Spleen (tissue), 7 donors: ENCODE measurements at regions not wholly inside any gene's neighbourhood (a gene's known extent, or its start where the extent isn't known, plus 50 kb on each side); places are given as distances from the start of the nearest gene placed in this dataset.

Source experiments
- POLR2A ChIP-seq, 3 donors: fragments of 450-650 bp; IDR thresholded peaks; one replicate each; pipeline ENCODE4 v1.5.1; 2017; ENCODE audit warnings: antibody characterized with exemption in 3 of 3, mild to moderate bottlenecking in 1 of 3
- POLR2AphosphoS5 ChIP-seq, 3 donors: sonication (generic); formaldehyde crosslinking; IDR thresholded peaks; one replicate each; pipeline ENCODE4 v1.5.1; 2017; ENCODE audit warnings: antibody characterized with exemption in 3 of 3
- TF ChIP-seq, protein P1 (sequence below), 11 experiments: fragments of 200-600 bp in 7 of 11; fragments of 450-650 bp in 4 of 11; sonication (generic) in 4 of 11; IDR thresholded peaks in 8 of 11; conservative IDR thresholded peaks in 3 of 11; 1 replicate in 7 of 11; 2 replicates in 4 of 11; pipeline versions ENCODE4 v1.4.0 to v1.8.0; 2016 to 2021; ENCODE audit warnings: antibody characterized with exemption in 11 of 11, inconsistent platforms in 4 of 11, mild to moderate bottlenecking in 1 of 11
- donor health status: DM: no; HTN: no; CAD: no; lungs with moderate emphysema.
- donor health status: DM: no; HTN: no; CAD: no.
- donor health status: DM: no; HTN: no; CAD: no.

DNA sequence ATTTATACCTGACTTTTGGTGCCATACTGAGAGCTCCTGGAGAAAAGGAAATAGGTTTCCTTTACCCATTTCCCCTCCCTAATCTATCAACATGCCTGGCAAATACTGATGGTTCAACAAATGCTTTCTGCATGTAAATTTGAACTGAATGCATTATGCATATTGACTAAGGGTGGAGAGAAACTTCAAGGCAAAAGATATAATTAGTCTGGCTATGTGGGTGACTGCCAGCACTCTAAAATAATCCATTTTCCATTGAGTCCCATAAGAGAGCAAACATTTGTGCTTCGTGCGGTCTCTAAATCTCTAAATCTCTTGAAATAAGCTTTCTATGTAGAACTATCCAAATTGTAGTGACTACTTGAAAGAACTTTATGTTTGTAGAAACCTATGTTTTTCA is 451.3 kb upstream of the LMCD1 start:
- TF ChIP-seq, protein P1, sequence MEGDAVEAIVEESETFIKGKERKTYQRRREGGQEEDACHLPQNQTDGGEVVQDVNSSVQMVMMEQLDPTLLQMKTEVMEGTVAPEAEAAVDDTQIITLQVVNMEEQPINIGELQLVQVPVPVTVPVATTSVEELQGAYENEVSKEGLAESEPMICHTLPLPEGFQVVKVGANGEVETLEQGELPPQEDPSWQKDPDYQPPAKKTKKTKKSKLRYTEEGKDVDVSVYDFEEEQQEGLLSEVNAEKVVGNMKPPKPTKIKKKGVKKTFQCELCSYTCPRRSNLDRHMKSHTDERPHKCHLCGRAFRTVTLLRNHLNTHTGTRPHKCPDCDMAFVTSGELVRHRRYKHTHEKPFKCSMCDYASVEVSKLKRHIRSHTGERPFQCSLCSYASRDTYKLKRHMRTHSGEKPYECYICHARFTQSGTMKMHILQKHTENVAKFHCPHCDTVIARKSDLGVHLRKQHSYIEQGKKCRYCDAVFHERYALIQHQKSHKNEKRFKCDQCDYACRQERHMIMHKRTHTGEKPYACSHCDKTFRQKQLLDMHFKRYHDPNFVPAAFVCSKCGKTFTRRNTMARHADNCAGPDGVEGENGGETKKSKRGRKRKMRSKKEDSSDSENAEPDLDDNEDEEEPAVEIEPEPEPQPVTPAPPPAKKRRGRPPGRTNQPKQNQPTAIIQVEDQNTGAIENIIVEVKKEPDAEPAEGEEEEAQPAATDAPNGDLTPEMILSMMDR (IDR thresholded peaks at IDR 0.05 in 8 of 11, conservative IDR thresholded peaks at IDR 0.05 in 3 of 11), result no peak
- TF ChIP-seq POLR2A (IDR thresholded peaks at IDR 0.05) (no peak), POLR2AphosphoS5 (IDR thresholded peaks at IDR 0.05) (no peak)
